ENCODE measurements at regions not wholly inside any gene's neighbourhood (a gene's known extent, or its start where the extent isn't known, plus 50 kb on each side); places are given as distances from the start of the nearest gene placed in this dataset.

GRCh38 chr4:54152846-54153600 lies 53.1 kb downstream of the GSX2 start:
- H3K27ac ChIP-seq: no peak overlapping the region
- ATAC-seq (replicated peaks in 6 of 8): peak in 1 of 8 experiments; percentile 10
- H3K4me1 ChIP-seq (replicated peaks in 1 of 2): no peaks in the 10 kb centered on the region
- 8 to 100% (median 81%) methylated on average over 1 to 3 of the region's 3 CpGs; no CpG with 5 or more reads in 2 of the 10 experiments for WGBS, 10 experiments
- in situ Hi-C loops (cut with MboI; ENCODE audit: low pct_unique_long_range_greater_than_20kb in 2 of 9, low sequenced_read_pairs in 9 of 9, unreplicated experiment in 9 of 9): no loop called here
- no peak overlapping the region for H3K4me3 ChIP-seq

- peak in 3 of 8 experiments; percentile 67 to 99 (median 99) for ATAC-seq (replicated peaks in 6 of 8)
- H3K4me3 ChIP-seq: no peak overlapping the region
- WGBS, 10 experiments: 80% methylated on average over 1 of the region's 1 CpG; no CpG with 5 or more reads in 8 of the 10 experiments
- in situ Hi-C loops (cut with MboI; ENCODE audit: low pct_unique_long_range_greater_than_20kb in 2 of 9, low sequenced_read_pairs in 9 of 9, unreplicated experiment in 9 of 9): no loop called here
- no peaks in the 10 kb centered on the region for H3K4me1 ChIP-seq (replicated peaks in 1 of 2)
- no peak overlapping the region for H3K27ac ChIP-seq
These were observed 56.0 kb downstream of the GSX2 start for GRCh38 chr4:54155936-54156335.

GRCh38 chr4:54157606-54158005 lies 57.6 kb downstream of the GSX2 start:
- no peak for ATAC-seq (replicated peaks in 6 of 8)
- in situ Hi-C loops (cut with MboI; ENCODE audit: low pct_unique_long_range_greater_than_20kb in 2 of 9, low sequenced_read_pairs in 9 of 9, unreplicated experiment in 9 of 9): no loop called here
- H3K4me3 ChIP-seq: no peak overlapping the region
- H3K27ac ChIP-seq: no peak overlapping the region
- H3K4me1 ChIP-seq (replicated peaks in 1 of 2): no peaks in the 10 kb centered on the region

GRCh38 chr4:54159543-54159942 lies 59.6 kb downstream of the GSX2 start:
- no peaks in the 10 kb centered on the region for H3K4me1 ChIP-seq (replicated peaks in 1 of 2)
- in situ Hi-C loops (cut with MboI; ENCODE audit: low pct_unique_long_range_greater_than_20kb in 2 of 9, low sequenced_read_pairs in 9 of 9, unreplicated experiment in 9 of 9): no loop called here
- H3K27ac ChIP-seq: no peak overlapping the region
- 55 to 83% (median 65%) methylated on average over 3 of the region's 3 CpGs for WGBS, 10 experiments
- no peak for ATAC-seq (replicated peaks in 6 of 8)
- H3K4me3 ChIP-seq: no peak overlapping the region

GRCh38 chr4:54165011-54165410 lies 64.1 kb upstream of the PDGFRA start:
- Histone ChIP-seq H3K4me1 (replicated peaks in 1 of 2) (peaks cover 0 to 4% of the 10 kb centered on the region in 2 donors), H3K27ac (no peak overlapping the region), H3K4me3 (no peak overlapping the region)
- ATAC-seq (replicated peaks in 6 of 8): peak in 3 of 8 experiments; percentile 23 to 67 (median 59)
- in situ Hi-C loops (cut with MboI; ENCODE audit: low pct_unique_long_range_greater_than_20kb in 2 of 9, low sequenced_read_pairs in 9 of 9, unreplicated experiment in 9 of 9): no loop called here
- WGBS, 10 experiments: 8 to 100% (median 90%) methylated on average over 1 to 3 of the region's 4 CpGs; no CpG with 5 or more reads in 1 of the 10 experiments

- Histone ChIP-seq H3K4me3 (no peak overlapping the region), H3K4me1 (replicated peaks in 1 of 2) (peaks cover 0 to 4% of the 10 kb centered on the region in 2 donors), H3K27ac (no peak overlapping the region)
- in situ Hi-C loops (cut with MboI; ENCODE audit: low pct_unique_long_range_greater_than_20kb in 2 of 9, low sequenced_read_pairs in 9 of 9, unreplicated experiment in 9 of 9): no loop called here
- peak in 7 of 8 experiments; percentile 35 to 98 (median 75) for ATAC-seq (replicated peaks in 6 of 8)
These were observed 63.7 kb upstream of the PDGFRA start for GRCh38 chr4:54165438-54165837.

- H3K4me1 ChIP-seq (replicated peaks in 1 of 2): peaks cover 0 to 4% of the 10 kb centered on the region in 2 donors
- in situ Hi-C loops (cut with MboI; ENCODE audit: low pct_unique_long_range_greater_than_20kb in 2 of 9, low sequenced_read_pairs in 9 of 9, unreplicated experiment in 9 of 9): no loop called here
- whole genome bisulfite sequencing, 10 experiments: 67 to 100% (median 83%) methylated on average over 1 to 3 of the region's 3 CpGs; no CpG with 5 or more reads in 6 of the 10 experiments
These were observed 61.6 kb upstream of the PDGFRA start for GRCh38 chr4:54167508-54167907.

GRCh38 chr4:54169176-54169575 lies 59.9 kb upstream of the PDGFRA start:
- no peak overlapping the region for H3K27ac ChIP-seq
- ATAC-seq (replicated peaks in 6 of 8): no peak
- 0 to 100% (median 82%) methylated on average over 1 to 2 of the region's 2 CpGs for WGBS, 10 experiments
- H3K4me1 ChIP-seq (replicated peaks in 1 of 2): peaks cover 0 to 4% of the 10 kb centered on the region in 2 donors
- in situ Hi-C loops (cut with MboI; ENCODE audit: low pct_unique_long_range_greater_than_20kb in 2 of 9, low sequenced_read_pairs in 9 of 9, unreplicated experiment in 9 of 9): no loop called here
- H3K4me3 ChIP-seq: no peak overlapping the region

More at GRCh38 chr4:54167508-54167907, 61.6 kb upstream of the PDGFRA start:
- Histone ChIP-seq H3K4me3 (no peak overlapping the region), H3K27ac (no peak overlapping the region)
- ATAC-seq (replicated peaks in 6 of 8): no peak

- in situ Hi-C loops (cut with MboI; ENCODE audit: low pct_unique_long_range_greater_than_20kb in 2 of 9, low sequenced_read_pairs in 9 of 9, unreplicated experiment in 9 of 9): no loop called here
- Histone ChIP-seq H3K4me3 (no peak overlapping the region), H3K27ac (no peak overlapping the region), H3K4me1 (replicated peaks in 1 of 2) (no peaks in the 10 kb centered on the region)
- no peak for ATAC-seq (replicated peaks in 6 of 8)
- WGBS, 10 experiments: 50 to 100% (median 80%) methylated on average over 1 to 4 of the region's 4 CpGs; no CpG with 5 or more reads in 1 of the 10 experiments
These were observed 56.9 kb upstream of the PDGFRA start for GRCh38 chr4:54172156-54172555.

- H3K4me1 ChIP-seq (replicated peaks in 1 of 2): no peaks in the 10 kb centered on the region
- in situ Hi-C loops (cut with MboI; ENCODE audit: low pct_unique_long_range_greater_than_20kb in 2 of 9, low sequenced_read_pairs in 9 of 9, unreplicated experiment in 9 of 9): no loop called here
- no peak overlapping the region for H3K27ac ChIP-seq
- ATAC-seq (replicated peaks in 6 of 8): peak in 2 of 8 experiments; percentile 64 to 72
- WGBS, 10 experiments: 27 to 94% (median 77%) methylated on average over 1 to 4 of the region's 4 CpGs; no CpG with 5 or more reads in 2 of the 10 experiments
- H3K4me3 ChIP-seq: no peak overlapping the region
These were observed 55.7 kb upstream of the PDGFRA start for GRCh38 chr4:54173281-54173912.

GRCh38 chr4:54176202-54176601 lies 52.9 kb upstream of the PDGFRA start:
- in situ Hi-C loops (cut with MboI; ENCODE audit: low pct_unique_long_range_greater_than_20kb in 2 of 9, low sequenced_read_pairs in 9 of 9, unreplicated experiment in 9 of 9): no loop called here
- H3K4me3 ChIP-seq: no peak overlapping the region
- 40 to 91% (median 77%) methylated on average over 1 to 2 of the region's 2 CpGs; no CpG with 5 or more reads in 4 of the 10 experiments for WGBS, 10 experiments
- no peak for ATAC-seq (replicated peaks in 6 of 8)
- H3K4me1 ChIP-seq (replicated peaks in 1 of 2): no peaks in the 10 kb centered on the region
- no peak overlapping the region for H3K27ac ChIP-seq

Data from motor neuron (in vitro differentiated cells).